WTC11 (cell line): ENCODE measurements at regions not wholly inside any gene's neighbourhood (a gene's known extent, or its start where the extent isn't known, plus 50 kb on each side); places are given as distances from the start of the nearest gene placed in this dataset.

ENCODE experiments used
- ATAC-seq: fragments of 200-7000 bp; cut with Tn5 transposase; 2 replicates; pipeline ENCODE4 v1.10.0; 2021; ENCODE audit warnings: mild to moderate bottlenecking, moderate library complexity
- CTCF ChIA-PET: fragments of 300-600 bp; sonication (Branson Sonifier 250); formaldehyde crosslinking; loops from one replicate; lab custom pipeline; 2021; ENCODE audit warnings: antibody characterized with exemption; lab: Charles Lee
- POLR2A ChIA-PET: fragments of 350-600 bp; sonication (Branson Sonifier 250); formaldehyde crosslinking; loops from one replicate; lab custom pipeline; 2021; ENCODE audit warnings: antibody characterized with exemption; lab: Charles Lee
- DNase-seq: peaks from one replicate; pipeline ENCODE4 v3.0.0; 2021; ENCODE audit warnings: low spot score
- H3K27ac Mint-ChIP-seq: 2 replicates; pipeline ENCODE4 v1.8.0; 2021; ENCODE audit warnings: mixed read lengths
- H3K27me3 Mint-ChIP-seq: 2 replicates; pipeline ENCODE4 v1.8.0; 2021; ENCODE audit warnings: low read depth, mild to moderate bottlenecking, moderate library complexity, mixed read lengths
- H3K36me3 Mint-ChIP-seq: 2 replicates; pipeline ENCODE4 v1.8.0; 2021; ENCODE audit warnings: mixed read lengths
- H3K4me1 Mint-ChIP-seq: 2 replicates; pipeline ENCODE4 v1.8.0; 2022; ENCODE audit warnings: mixed read lengths
- H3K4me3 Mint-ChIP-seq: 2 replicates; pipeline ENCODE4 v1.8.0; 2021; ENCODE audit warnings: mild to moderate bottlenecking, moderate library complexity, mixed read lengths
- H3K9me3 Mint-ChIP-seq: 2 replicates; pipeline ENCODE4 v1.8.0; 2021; ENCODE audit warnings: mixed read lengths
- CDX4 ChIP-seq: fragments of 250-450 bp; sonication (Bioruptor Pico); IDR thresholded peaks from 2 replicates; pipeline ENCODE4 v1.9.0; 2021; ENCODE audit warnings: moderate library complexity, mild to moderate bottlenecking, inconsistent platforms, borderline replicate concordance
- EMX1 ChIP-seq: fragments of 250-450 bp; sonication (Bioruptor Pico); IDR thresholded peaks from 2 replicates; pipeline ENCODE4 v1.8.0; 2021; ENCODE audit warnings: mild to moderate bottlenecking
- ESRRA ChIP-seq: sonication (generic); formaldehyde crosslinking; IDR thresholded peaks from 2 replicates; pipeline ENCODE4 v1.8.1; 2022; ENCODE audit warnings: mild to moderate bottlenecking, missing genetic modification reagents, borderline replicate concordance
- HMGA2 ChIP-seq: fragments of 250-450 bp; sonication (Bioruptor Pico); IDR thresholded peaks from 2 replicates; pipeline ENCODE4 v1.4.0; 2021; ENCODE audit warnings: mild to moderate bottlenecking, moderate library complexity
- HMGXB4 ChIP-seq: sonication (generic); formaldehyde crosslinking; IDR thresholded peaks from 2 replicates; pipeline ENCODE4 v1.8.1; 2023; ENCODE audit warnings: mild to moderate bottlenecking, moderate library complexity, missing genetic modification reagents
- JUN ChIP-seq: sonication (generic); formaldehyde crosslinking; IDR thresholded peaks from 2 replicates; pipeline ENCODE4 v1.8.0; 2023; ENCODE audit warnings: mild to moderate bottlenecking, missing genetic modification reagents
- KAT7 ChIP-seq: sonication (generic); formaldehyde crosslinking; IDR thresholded peaks from 2 replicates; pipeline ENCODE4 v1.8.1; 2023; ENCODE audit warnings: missing genetic modification reagents, mild to moderate bottlenecking, borderline replicate concordance
- MAX ChIP-seq: sonication (generic); formaldehyde crosslinking; IDR thresholded peaks from 2 replicates; pipeline ENCODE4 v1.8.0; 2022; ENCODE audit warnings: mild to moderate bottlenecking, missing genetic modification reagents
- MXD4 ChIP-seq: fragments of 250-450 bp; sonication (Bioruptor Pico); IDR thresholded peaks from 2 replicates; pipeline ENCODE4 v1.8.0; 2021; ENCODE audit warnings: mild to moderate bottlenecking, moderate library complexity, borderline replicate concordance
- NR2C2 ChIP-seq: sonication (generic); formaldehyde crosslinking; IDR thresholded peaks from 2 replicates; pipeline ENCODE4 v1.8.0; 2022; ENCODE audit warnings: mild to moderate bottlenecking, missing genetic modification reagents
- OVOL2 ChIP-seq: fragments of 250-450 bp; sonication (Bioruptor Pico); IDR thresholded peaks from 2 replicates; pipeline ENCODE4 v1.9.0; 2021; ENCODE audit warnings: mild to moderate bottlenecking, borderline replicate concordance
- PRDM15 ChIP-seq: sonication (generic); formaldehyde crosslinking; IDR thresholded peaks from 2 replicates; pipeline ENCODE4 v1.8.0; 2022; ENCODE audit warnings: missing genetic modification reagents
- STAT6 ChIP-seq: sonication (generic); formaldehyde crosslinking; conservative IDR thresholded peaks from 2 replicates; pipeline ENCODE4 v1.8.1; 2023; ENCODE audit warnings: mild to moderate bottlenecking, low read depth, missing genetic modification reagents, moderate library complexity
- ZNF121 ChIP-seq: sonication (generic); formaldehyde crosslinking; IDR thresholded peaks from 2 replicates; pipeline ENCODE4 v1.8.0; 2023; ENCODE audit warnings: missing genetic modification reagents

- no peak for TF ChIP-seq JUN (CRISPR knock-in tag)
- no peak for TF ChIP-seq ESRRA (CRISPR knock-in tag)
- TF ChIP-seq, all 79 proteins: peak for 0
Observed at GRCh38 chr22:23520863-23521440, 59.1 kb downstream of the IGLL1 start (continued).

- ChIA-PET POLR2A (no interaction called here), CTCF (interaction anchor here (1.5 to 1.7 kb wide), 2 partner anchors 72 to 134 kb away, joined by 3 to 4 read pairs; no protein-coding TSS in a partner anchor)
- ATAC-seq (no peak), DNase-seq (no peak)
- Mint-ChIP-seq H3K36me3 (no peaks in the 10 kb centered on the region), H3K4me1 (peaks cover 27% of the 10 kb centered on the region), H3K9me3 (no peaks in the 10 kb centered on the region), H3K4me3 (no peak overlapping the region), H3K27ac (no peak overlapping the region), H3K27me3 (peaks cover 59% of the 10 kb centered on the region)
- TF ChIP-seq MAX (CRISPR knock-in tag) (no peak), STAT6 (CRISPR knock-in tag) (no peak), EMX1 (CRISPR knock-in tag) (no peak), NR2C2 (CRISPR knock-in tag) (no peak)
Observed at GRCh38 chr22:23519442-23520157, 60.5 kb downstream of the IGLL1 start.

GRCh38 chr22:23518376-23519187 is 61.5 kb downstream of the IGLL1 start:
- POLR2A ChIA-PET: no interaction called here
- Mint-ChIP-seq H3K27me3 (peaks cover 49% of the 10 kb centered on the region), H3K4me3 (no peak overlapping the region), H3K27ac (no peak overlapping the region), H3K4me1 (peaks cover 30% of the 10 kb centered on the region), H3K9me3 (no peaks in the 10 kb centered on the region), H3K36me3 (no peaks in the 10 kb centered on the region)
- CTCF ChIA-PET: interaction anchor here (1.5 kb wide), 1 partner anchor 73 kb away, joined by 3 read pairs; no protein-coding TSS in a partner anchor
- no peak for ATAC-seq
- DNase-seq: no peak
- no peak for TF ChIP-seq CDX4 (CRISPR knock-in tag)
- TF ChIP-seq KAT7 (CRISPR knock-in tag): no peak
- no peak for TF ChIP-seq OVOL2
- TF ChIP-seq MXD4 (CRISPR knock-in tag): no peak
- TF ChIP-seq EMX1 (CRISPR knock-in tag): no peak
- TF ChIP-seq ESRRA (CRISPR knock-in tag): no peak
- TF ChIP-seq PRDM15 (CRISPR knock-in tag): no peak
- TF ChIP-seq MAX (CRISPR knock-in tag): no peak
- no peak for TF ChIP-seq HMGA2 (CRISPR knock-in tag)
- TF ChIP-seq HMGXB4 (CRISPR knock-in tag): no peak
- no peak for TF ChIP-seq ZNF121
- TF ChIP-seq, all 79 proteins: peak for 0
